Activated naive CD8-positive, alpha-beta T cell (primary cell): ENCODE measurements at regions not wholly inside any gene's neighbourhood (a gene's known extent, or its start where the extent isn't known, plus 50 kb on each side); places are given as distances from the start of the nearest gene placed in this dataset.
"Not testable (repeated sequence)": the region's sequence is repeated elsewhere in the genome, so short reads cannot be mapped to it uniquely, and the experiment has no call there.

Experiments used
- H3K27ac Mint-ChIP-seq: one replicate; pipeline ENCODE4 v1.8.0; 2021; ENCODE audit warnings: mixed read lengths
- H3K27me3 Mint-ChIP-seq: one replicate; pipeline ENCODE4 v1.8.0; 2021; ENCODE audit warnings: mixed read lengths
- H3K36me3 Mint-ChIP-seq: one replicate; pipeline ENCODE4 v1.8.0; 2021; ENCODE audit warnings: mixed read lengths
- H3K4me1 Mint-ChIP-seq: one replicate; pipeline ENCODE4 v1.8.0; 2021; ENCODE audit warnings: low read depth, mixed read lengths
- H3K4me3 Mint-ChIP-seq: one replicate; pipeline ENCODE4 v1.8.0; 2021; ENCODE audit warnings: mild to moderate bottlenecking, mixed read lengths
- H3K9me3 Mint-ChIP-seq: one replicate; pipeline ENCODE4 v1.8.0; 2021; ENCODE audit warnings: low read depth, mixed read lengths

DNA sequence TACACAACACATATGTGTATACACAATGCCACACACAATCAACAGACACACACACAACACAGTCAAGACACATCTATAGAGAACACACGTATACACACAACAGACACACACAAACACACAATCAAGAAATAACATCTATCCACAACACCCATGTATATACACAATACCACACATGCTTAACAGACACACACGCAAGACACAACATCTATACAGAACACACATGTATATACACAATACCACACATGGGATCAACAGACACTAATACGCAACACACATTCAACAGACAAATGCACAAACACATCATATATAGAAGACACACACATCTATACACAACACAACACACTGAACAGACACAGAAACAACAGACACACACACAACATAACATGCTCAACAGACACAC is 234.8 kb downstream of the SHOX start:
- no peaks in the 10 kb centered on the region for H3K4me1 Mint-ChIP-seq
- H3K4me3 Mint-ChIP-seq = no peak overlapping the region
- H3K36me3 Mint-ChIP-seq = no peaks in the 10 kb centered on the region
- H3K27me3 Mint-ChIP-seq = peaks cover 14% of the 10 kb centered on the region
- H3K9me3 Mint-ChIP-seq = no peaks in the 10 kb centered on the region
- no peak overlapping the region for H3K27ac Mint-ChIP-seq

DNA sequence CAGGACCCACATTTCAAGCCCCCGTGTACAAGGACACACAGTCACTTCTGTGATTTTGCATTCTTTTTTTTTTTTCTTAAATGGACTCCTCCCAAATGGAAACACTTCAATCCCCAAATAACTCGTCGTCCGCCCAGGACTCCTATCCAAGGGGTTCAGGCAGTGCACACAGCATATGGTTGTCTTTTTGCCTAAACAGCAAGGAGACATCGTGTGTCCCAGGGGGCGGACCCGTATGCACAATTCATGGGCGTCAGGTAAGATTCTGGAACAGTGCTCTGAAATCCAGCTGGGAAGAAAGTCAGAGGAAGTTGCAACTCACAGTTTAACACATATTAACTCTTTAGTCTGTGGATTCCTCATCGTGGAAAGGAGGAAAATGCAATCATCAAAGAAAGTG is 231.3 kb downstream of the SHOX start:
- Mint-ChIP-seq H3K27ac (no peak overlapping the region), H3K9me3 (no peaks in the 10 kb centered on the region), H3K27me3 (no peaks in the 10 kb centered on the region), H3K4me1 (no peaks in the 10 kb centered on the region), H3K36me3 (no peaks in the 10 kb centered on the region), H3K4me3 (no peak overlapping the region)

DNA sequence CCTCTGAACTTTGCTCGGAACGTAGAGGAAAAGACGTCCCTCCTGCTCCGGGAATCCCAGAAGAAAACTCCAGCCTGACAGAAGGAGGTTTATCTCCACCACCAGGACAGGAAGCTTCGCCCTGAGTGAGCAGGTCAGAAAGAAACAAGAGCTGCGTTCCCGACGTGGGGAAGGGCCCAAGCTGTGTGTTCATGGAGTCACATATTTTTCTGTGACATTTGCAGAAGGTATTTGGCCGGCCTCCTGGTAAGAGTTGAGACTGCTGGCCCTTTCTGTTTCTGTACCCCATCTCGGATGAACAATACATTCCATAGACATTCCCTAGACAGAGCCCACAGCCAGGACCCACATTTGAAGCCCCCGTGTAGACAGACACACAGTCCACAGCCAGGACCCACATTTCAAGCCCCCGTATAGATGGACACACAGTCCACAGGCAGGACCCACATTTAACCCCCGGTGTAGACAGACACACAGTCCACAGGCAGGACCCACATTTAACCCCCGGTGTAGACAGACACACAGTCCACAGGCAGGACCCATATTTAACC is 230.8 kb downstream of the SHOX start:
- Mint-ChIP-seq H3K4me3 (no peak overlapping the region), H3K27ac (no peak overlapping the region), H3K9me3 (no peaks in the 10 kb centered on the region), H3K36me3 (no peaks in the 10 kb centered on the region), H3K4me1 (no peaks in the 10 kb centered on the region), H3K27me3 (no peaks in the 10 kb centered on the region)

DNA sequence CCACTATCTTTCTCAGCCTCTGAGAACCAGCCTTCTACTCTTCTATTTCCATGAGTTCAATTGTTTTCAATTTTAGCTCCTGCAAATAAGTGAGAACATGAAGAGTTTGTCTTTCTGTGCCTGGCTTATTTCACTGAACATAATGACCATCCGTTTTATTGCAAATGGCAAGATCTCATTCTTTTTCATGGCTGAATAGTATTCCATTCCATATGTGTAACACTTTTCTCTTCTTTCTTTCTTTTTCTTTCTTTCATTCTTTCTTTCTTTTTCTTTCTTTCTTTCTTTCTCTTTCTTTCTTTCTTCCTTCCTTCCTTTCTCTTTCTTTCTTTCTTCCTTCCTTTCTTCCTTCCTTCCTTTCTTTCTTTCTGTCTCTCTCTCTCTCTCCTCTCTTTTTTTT is 228.7 kb downstream of the SHOX start:
- Mint-ChIP-seq H3K4me3 (no peak overlapping the region), H3K9me3 (no peaks in the 10 kb centered on the region), H3K4me1 (no peaks in the 10 kb centered on the region), H3K36me3 (no peaks in the 10 kb centered on the region), H3K27me3 (no peaks in the 10 kb centered on the region), H3K27ac (no peak overlapping the region)

DNA sequence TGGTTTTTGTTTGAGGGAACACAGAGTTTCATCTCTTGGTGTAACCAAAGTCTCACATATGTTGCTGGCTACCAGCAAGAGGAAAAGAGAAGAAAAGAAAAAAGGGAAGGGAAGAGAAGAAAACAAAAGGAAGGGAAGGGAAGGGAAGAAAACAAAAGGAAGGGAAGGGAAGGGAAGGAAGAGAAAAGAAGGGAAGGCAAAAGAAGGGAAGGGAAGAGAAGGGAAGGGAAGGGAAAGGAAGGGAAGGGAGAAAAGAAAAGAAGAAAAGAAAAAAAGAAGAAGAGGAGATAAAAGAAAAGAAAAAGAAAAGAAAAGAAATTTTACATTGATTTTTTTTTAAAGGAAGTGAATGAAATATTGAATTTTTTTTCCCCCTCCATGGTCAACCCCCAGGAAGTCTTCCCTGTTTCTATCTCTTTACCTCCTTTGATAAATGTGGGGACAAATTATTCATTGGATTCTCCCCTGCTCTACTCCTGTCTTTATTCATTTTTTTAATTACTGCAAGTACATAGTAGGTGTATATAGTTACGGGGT is 228.0 kb downstream of the SHOX start:
- H3K9me3 Mint-ChIP-seq = no peaks in the 10 kb centered on the region
- no peaks in the 10 kb centered on the region for H3K27me3 Mint-ChIP-seq
- no peaks in the 10 kb centered on the region for H3K4me1 Mint-ChIP-seq
- no peak overlapping the region for H3K27ac Mint-ChIP-seq
- H3K36me3 Mint-ChIP-seq = no peaks in the 10 kb centered on the region
- H3K4me3 Mint-ChIP-seq = no peak overlapping the region

DNA sequence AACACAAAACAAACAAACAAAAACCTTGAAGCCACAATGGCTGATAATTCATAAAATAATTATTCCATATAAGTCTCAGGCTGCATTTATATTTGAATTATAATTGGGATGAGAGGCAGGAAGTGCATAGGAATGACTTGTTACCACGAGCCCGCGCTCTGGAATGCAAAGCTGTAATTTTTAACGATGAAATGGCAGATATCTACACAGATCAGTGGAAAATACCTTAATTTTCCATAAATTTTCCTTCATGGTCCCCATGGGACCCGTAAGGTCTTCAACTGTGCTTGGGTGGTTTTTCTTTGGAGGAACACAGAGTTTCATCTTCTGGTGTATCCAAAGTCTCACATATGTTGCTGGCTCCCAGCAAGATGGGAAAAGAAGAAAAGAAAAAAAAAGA is 226.8 kb downstream of the SHOX start:
- Mint-ChIP-seq H3K27me3 (no peaks in the 10 kb centered on the region), H3K9me3 (peaks cover 4% of the 10 kb centered on the region), H3K4me1 (no peaks in the 10 kb centered on the region), H3K27ac (no peak overlapping the region), H3K36me3 (no peaks in the 10 kb centered on the region), H3K4me3 (no peak overlapping the region)

DNA sequence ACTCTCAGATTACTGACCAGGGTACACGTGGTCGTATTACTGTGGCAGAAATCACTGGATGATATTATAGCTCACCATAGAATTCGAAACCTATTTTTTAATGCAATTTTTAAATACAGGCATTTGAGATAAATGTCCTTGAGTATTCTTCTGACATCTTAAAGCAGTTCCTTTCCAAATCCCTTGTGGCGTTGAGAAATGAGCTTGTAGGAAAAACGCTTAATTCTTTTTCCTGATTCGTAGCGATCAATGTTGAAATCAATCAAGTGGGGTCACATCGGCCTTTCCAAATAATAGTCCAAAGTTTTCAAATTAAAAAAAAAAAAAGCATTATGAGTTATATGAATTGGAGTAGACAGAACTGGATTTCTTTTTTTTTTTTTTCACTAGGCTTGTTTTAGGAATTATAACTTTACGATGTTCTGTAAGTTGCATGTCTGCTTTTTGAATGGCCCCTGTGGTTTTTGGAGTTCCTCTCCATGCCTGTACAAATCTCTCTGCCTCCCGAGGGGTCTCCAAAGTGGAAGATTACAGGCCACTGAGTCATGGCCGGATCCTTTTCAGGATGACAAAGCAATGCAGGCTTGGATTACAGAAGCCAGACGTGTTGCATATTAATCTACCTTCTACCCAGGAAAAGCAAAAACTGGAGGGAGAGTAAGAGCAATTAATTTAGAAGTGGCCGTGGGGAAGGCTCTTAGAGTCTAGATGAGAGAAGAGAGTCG is 226.1 kb downstream of the SHOX start:
- no peaks in the 10 kb centered on the region for H3K27me3 Mint-ChIP-seq
- H3K36me3 Mint-ChIP-seq = no peaks in the 10 kb centered on the region
- H3K4me3 Mint-ChIP-seq = no peak overlapping the region
- peaks cover 4% of the 10 kb centered on the region for H3K9me3 Mint-ChIP-seq
- no peaks in the 10 kb centered on the region for H3K4me1 Mint-ChIP-seq
- no peak overlapping the region for H3K27ac Mint-ChIP-seq

DNA sequence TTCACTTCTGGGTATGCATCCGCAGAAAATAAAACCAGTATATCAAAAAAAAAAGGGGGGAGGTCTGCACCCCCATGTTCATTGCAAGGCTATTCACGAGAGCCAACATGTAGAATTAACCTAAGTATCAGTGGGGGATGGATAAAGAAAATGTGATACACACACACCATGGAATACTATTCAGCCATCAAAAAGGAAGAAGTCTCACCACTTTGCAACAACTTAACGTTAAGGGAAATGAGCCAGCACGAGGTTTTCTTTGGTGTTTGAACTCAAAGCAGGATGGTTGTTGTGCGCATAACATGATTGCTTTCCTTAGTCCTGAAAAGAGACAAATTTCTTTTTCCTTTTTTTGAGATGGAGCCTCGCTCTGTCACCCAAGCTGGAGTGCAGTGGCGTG is 222.7 kb downstream of the SHOX start:
- Mint-ChIP-seq H3K4me3 (no peak overlapping the region), H3K27me3 (no peaks in the 10 kb centered on the region), H3K9me3 (peaks cover 4% of the 10 kb centered on the region), H3K36me3 (no peaks in the 10 kb centered on the region), H3K4me1 (peaks cover 19% of the 10 kb centered on the region), H3K27ac (no peak overlapping the region)

DNA sequence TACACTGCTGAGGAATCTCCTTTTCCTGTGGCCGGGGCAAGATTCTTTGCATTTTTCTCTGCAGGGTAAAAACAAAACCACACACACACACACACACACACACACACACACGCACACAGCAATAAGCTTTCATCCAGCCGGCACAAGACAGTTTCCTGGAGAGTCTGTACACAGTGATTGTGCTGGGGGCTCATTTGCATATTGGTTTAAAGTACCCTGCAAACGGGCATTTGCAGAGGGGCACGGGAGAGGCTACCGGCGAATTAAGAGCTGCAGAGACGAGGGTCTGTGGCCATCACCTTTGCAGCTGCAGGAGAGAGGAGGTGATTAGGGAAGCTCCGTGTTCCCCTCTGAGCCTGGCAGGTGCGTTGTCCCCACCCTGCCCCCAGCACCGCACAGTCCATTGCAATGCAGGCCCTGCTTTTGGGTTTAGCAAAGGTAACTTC is 219.9 kb downstream of the SHOX start:
- peaks cover 4% of the 10 kb centered on the region for H3K9me3 Mint-ChIP-seq
- peak overlapping the region; percentile 80 for H3K4me3 Mint-ChIP-seq
- H3K27me3 Mint-ChIP-seq = no peaks in the 10 kb centered on the region
- H3K4me1 Mint-ChIP-seq = peaks cover 19% of the 10 kb centered on the region
- no peak overlapping the region for H3K27ac Mint-ChIP-seq
- no peaks in the 10 kb centered on the region for H3K36me3 Mint-ChIP-seq

DNA sequence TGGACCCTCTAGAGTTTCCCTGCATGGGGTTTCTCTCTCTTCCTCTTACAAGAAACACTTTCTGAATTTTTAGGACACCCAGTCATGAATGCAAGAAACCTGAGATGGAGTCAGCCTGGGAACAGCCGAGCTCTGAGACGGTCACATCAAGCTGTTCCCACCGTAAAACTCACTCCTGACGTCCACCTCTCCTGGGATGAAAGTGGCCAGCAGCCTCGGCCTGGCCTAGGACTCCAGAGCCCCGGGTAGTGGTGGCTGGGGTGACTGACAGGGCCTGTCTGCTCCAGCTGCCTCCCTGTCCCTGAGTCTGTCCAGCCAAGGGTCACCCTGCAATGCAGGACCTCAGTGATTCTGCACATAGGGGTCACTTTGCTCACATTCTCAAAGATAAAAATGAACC is 217.8 kb downstream of the SHOX start:
- Mint-ChIP-seq H3K36me3 (no peaks in the 10 kb centered on the region), H3K27ac (no peak overlapping the region), H3K9me3 (peaks cover 4% of the 10 kb centered on the region), H3K27me3 (no peaks in the 10 kb centered on the region), H3K4me3 (no peak overlapping the region), H3K4me1 (peaks cover 19% of the 10 kb centered on the region)

DNA sequence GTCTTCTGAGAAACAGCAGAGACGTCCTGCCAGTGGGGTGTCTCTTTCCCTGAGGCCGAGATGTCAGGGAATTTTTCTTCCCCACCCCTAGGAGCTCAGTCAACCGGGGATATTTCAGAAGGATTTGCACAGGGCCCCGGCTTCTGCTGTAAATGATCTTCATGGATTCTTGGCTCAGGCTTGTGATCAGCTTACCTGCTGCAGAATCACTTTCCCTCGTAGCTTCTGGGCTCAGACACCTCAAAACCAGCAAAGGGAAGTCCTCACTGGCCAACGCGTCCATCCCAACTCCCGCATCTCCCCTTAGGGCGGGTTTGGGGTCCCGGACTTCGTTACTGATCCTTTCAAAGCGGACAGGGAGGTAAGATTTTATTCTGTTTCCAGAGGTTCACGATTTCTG is 212.7 kb downstream of the SHOX start:
- H3K27ac Mint-ChIP-seq = no peak overlapping the region
- no peaks in the 10 kb centered on the region for H3K4me1 Mint-ChIP-seq
- H3K36me3 Mint-ChIP-seq = no peaks in the 10 kb centered on the region
- no peaks in the 10 kb centered on the region for H3K27me3 Mint-ChIP-seq
- no peak overlapping the region for H3K4me3 Mint-ChIP-seq
- no peaks in the 10 kb centered on the region for H3K9me3 Mint-ChIP-seq

DNA sequence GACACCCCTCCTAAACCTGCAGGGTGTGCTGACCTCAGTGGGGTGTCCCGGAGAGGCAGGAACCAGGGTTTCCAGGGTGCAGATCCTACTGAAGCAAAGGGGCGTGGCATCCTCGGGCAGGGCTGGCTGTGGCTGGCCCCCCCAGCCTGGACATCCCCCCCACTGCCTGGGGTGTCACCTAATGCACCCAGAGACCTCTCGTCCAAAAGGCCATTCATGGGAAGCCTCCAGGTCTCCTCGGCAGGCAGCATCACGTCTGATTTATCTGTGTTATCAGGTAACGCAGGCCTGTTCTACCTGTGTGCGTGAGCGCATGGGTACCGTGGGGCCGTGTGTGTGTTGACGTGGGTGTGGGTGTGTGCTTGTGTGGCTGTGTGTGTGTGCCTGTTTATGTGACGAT is 210.0 kb downstream of the SHOX start:
- peaks cover 4% of the 10 kb centered on the region for H3K36me3 Mint-ChIP-seq
- no peaks in the 10 kb centered on the region for H3K4me1 Mint-ChIP-seq
- no peaks in the 10 kb centered on the region for H3K9me3 Mint-ChIP-seq

DNA sequence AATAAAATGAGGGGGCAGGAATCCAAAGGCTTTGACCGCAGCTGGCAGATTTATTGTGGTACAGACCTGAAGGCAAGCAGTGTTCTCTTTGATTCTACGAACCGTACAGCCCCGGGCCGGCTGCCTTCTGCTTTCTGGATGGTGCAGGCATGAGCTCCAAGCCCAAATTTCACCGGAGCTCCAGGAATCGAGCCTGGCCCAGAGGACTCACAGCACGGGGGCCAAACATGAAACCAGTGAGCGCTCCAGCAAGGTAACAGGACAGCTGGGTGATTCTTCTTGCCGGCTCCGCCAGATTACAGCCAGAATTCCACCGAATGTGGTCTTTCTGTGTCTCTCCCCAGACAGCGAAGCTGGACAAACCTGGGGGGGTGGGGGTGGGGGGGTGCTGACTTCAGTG is 208.1 kb downstream of the SHOX start:
- H3K27ac Mint-ChIP-seq, H3K4me3 Mint-ChIP-seq, H3K4me1 Mint-ChIP-seq, H3K9me3 Mint-ChIP-seq, H3K27me3 Mint-ChIP-seq, H3K36me3 Mint-ChIP-seq: not testable (repeated sequence)

More for the DNA sequence above, 210.0 kb downstream of the SHOX start:
- Mint-ChIP-seq H3K27ac (no peak overlapping the region), H3K27me3 (peaks cover 2% of the 10 kb centered on the region), H3K4me3 (no peak overlapping the region)

DNA sequence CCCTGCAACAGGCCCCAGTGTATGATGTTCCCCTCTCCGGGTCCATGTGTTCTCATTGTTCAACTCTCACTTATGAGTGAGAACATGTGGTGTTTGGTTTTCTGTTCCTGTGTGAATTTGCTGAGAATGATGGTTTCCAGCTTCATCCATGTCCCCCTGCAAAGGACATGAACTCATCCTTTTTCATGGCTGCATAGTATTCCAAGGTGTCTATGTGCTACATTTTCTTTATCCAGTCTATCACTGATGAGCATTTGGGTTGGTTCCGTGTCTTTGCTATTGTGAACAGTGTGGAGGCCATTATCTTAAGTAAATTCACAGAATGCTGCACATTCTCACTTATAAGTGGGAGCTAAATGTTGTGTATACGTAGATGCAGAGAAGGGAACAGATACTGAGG is 205.3 kb downstream of the SHOX start:
- H3K9me3 Mint-ChIP-seq, H3K36me3 Mint-ChIP-seq, H3K4me3 Mint-ChIP-seq, H3K27ac Mint-ChIP-seq, H3K4me1 Mint-ChIP-seq, H3K27me3 Mint-ChIP-seq: not testable (repeated sequence)

DNA sequence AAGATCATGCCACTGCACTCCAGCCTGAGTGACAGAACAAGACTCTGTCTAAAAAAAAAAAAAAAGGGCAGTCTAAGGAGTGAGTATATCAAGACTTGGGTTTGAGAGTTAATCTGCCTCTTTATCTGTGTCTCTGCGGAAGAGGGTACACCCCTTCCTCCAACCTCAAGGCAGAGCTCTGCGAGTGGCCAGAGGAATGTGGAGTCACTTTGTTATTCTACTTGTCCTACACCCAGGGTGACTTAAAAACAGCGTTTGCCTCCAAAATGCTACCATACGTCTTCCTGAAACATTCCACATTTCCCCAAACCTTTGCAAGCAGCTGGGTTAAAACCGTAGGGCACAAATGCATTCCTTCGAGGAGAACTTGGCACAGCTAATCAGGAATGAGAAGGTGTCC is 199.9 kb downstream of the SHOX start:
- no peaks in the 10 kb centered on the region for H3K36me3 Mint-ChIP-seq
- no peak overlapping the region for H3K4me3 Mint-ChIP-seq

DNA sequence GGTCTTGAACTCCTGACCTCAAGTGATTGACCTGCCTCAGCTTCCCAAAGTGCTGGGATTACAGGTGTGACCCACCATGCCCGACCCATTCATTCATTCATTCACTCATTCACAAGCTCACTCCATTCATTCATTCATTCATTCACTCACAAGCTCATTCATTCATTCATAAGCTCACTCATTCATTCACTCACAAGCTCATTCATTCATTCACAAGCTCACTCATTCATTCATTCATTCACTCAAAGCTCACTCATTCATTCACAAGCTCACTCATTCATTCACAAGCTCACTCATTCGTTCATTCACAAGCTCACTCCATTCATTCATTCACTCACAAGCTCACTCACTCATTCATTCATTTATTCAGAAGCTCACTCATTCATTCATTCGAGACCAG is 198.6 kb downstream of the SHOX start:
- Mint-ChIP-seq H3K27me3 (peaks cover 1% of the 10 kb centered on the region), H3K4me1 (peaks cover 5% of the 10 kb centered on the region), H3K9me3 (no peaks in the 10 kb centered on the region), H3K4me3 (peak overlapping the region; percentile 30), H3K36me3 (no peaks in the 10 kb centered on the region), H3K27ac (no peak overlapping the region)

More for the DNA sequence above, 199.9 kb downstream of the SHOX start:
- Mint-ChIP-seq H3K27me3 (peaks cover 1% of the 10 kb centered on the region), H3K9me3 (no peaks in the 10 kb centered on the region), H3K27ac (no peak overlapping the region), H3K4me1 (peaks cover 5% of the 10 kb centered on the region)
